Stimulated activated memory B cell treated with anti-CD40 and anti-IgM and Interleukin-4, amounts not matched to agents 10 μg/mL and 1 μg/mL and 100 μg/mL, for 72 hours (primary cell): ENCODE measurements at regions not wholly inside any gene's neighbourhood (a gene's known extent, or its start where the extent isn't known, plus 50 kb on each side); places are given as distances from the start of the nearest gene placed in this dataset.
"Not testable (repeated sequence)": the region's sequence is repeated elsewhere in the genome, so short reads cannot be mapped to it uniquely, and the experiment has no call there.

ENCODE experiments used
- ATAC-seq: fragments of 150-1000 bp; cut with Tn5 transposase; 2 replicates; pipeline ENCODE4 v1.10.0; 2021
- H3K27ac Mint-ChIP-seq: one replicate; pipeline ENCODE4 v1.8.0; 2022; ENCODE audit warnings: mild to moderate bottlenecking, mixed read lengths
- H3K27me3 Mint-ChIP-seq: one replicate; pipeline ENCODE4 v1.8.0; 2022; ENCODE audit warnings: mixed read lengths
- H3K36me3 Mint-ChIP-seq: one replicate; pipeline ENCODE4 v1.8.0; 2022; ENCODE audit warnings: mixed read lengths
- H3K4me1 Mint-ChIP-seq: one replicate; pipeline ENCODE4 v1.8.0; 2022; ENCODE audit warnings: mixed read lengths
- H3K4me3 Mint-ChIP-seq: one replicate; pipeline ENCODE4 v1.8.0; 2022; ENCODE audit warnings: mild to moderate bottlenecking, moderate library complexity, mixed read lengths
- H3K9me3 Mint-ChIP-seq: one replicate; pipeline ENCODE4 v1.8.0; 2022; ENCODE audit warnings: mixed read lengths

DNA sequence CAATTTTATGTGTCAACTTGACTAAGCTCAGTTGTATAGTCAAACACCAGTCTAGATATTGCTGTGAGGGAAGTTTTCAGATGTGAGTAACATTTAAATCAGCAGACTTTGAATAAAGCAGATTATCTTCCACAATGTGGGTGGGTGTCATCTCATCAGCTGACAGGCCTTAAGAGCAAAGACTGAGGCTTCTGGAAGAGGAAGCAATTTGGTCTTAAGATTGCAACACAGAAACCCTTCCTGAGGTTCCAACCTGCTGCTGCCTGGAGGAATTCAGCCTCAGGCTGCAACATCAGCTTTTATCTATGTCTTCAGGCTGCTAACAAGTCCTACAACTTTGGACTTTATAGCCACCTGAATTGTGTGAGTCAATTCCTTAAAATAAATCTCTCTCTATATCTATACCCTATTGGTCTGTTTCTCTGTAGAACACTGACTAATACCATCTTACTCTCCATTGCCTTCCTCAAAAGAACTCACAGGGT is 277.2 kb upstream of the PLET1 start:
- Mint-ChIP-seq H3K27ac (no peak overlapping the region), H3K27me3 (peaks cover 51% of the 10 kb centered on the region), H3K4me3 (no peak overlapping the region), H3K9me3 (no peaks in the 10 kb centered on the region), H3K4me1 (no peaks in the 10 kb centered on the region), H3K36me3 (no peaks in the 10 kb centered on the region)
- no peak for ATAC-seq

DNA sequence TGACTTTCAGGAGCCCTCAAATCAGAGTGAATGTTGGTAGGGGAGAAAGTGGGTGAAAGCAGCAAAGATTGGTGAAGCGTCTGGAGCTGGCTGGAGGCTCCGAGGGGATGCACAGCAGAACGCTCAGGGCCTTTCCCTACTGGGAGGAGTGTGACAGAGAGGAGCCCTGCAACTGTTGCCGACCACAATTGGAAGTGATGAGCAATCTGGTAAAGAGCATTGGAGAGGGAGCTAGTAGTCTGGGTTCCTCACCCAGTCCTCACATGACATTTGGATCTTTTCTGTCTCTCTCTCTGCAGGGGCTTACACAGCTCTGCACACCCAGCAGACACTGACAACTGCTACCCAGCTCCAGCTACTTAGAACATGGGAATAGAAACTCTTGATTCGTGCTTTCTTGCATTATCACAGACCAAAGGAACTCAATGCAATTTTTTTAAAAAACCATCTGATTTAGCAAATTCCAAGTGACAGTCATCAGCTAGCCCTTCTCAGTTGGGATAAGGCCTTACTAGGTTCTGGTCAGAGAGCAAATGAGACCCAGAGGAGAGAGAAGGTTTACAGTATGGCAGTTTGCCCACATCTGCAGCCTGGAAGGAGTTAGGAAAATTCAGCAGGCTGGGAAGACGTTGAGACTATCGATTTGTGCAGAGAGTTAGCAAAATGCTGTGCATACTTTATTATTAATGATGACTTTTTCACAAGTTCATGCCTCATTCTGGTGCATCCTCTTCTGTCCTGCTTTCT is 278.0 kb upstream of the PLET1 start:
- ATAC-seq, result no peak
- no peak overlapping the region for H3K4me3 Mint-ChIP-seq
- peaks cover 51% of the 10 kb centered on the region for H3K27me3 Mint-ChIP-seq
- H3K27ac Mint-ChIP-seq, result no peak overlapping the region
- no peaks in the 10 kb centered on the region for H3K9me3 Mint-ChIP-seq
- H3K4me1 Mint-ChIP-seq, result no peaks in the 10 kb centered on the region
- H3K36me3 Mint-ChIP-seq, result no peaks in the 10 kb centered on the region

DNA sequence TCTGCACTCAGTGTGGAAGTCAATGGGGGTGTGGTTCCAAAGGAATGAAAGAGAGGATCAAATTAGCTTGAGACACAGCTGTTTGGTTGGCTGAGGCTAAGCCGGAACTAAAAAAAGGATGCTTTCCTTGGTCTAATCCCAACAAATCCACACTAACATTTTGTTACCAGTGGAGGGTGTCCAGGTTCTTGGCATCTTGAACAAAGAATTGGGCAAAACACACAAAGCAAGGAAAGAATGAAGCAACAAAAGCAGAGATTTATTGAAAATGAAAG is 278.6 kb upstream of the PLET1 start:
- not testable (repeated sequence) for H3K9me3 Mint-ChIP-seq, H3K27ac Mint-ChIP-seq, H3K36me3 Mint-ChIP-seq, ATAC-seq, H3K4me1 Mint-ChIP-seq, H3K4me3 Mint-ChIP-seq
- peaks cover 50% of the 10 kb centered on the region for H3K27me3 Mint-ChIP-seq

DNA sequence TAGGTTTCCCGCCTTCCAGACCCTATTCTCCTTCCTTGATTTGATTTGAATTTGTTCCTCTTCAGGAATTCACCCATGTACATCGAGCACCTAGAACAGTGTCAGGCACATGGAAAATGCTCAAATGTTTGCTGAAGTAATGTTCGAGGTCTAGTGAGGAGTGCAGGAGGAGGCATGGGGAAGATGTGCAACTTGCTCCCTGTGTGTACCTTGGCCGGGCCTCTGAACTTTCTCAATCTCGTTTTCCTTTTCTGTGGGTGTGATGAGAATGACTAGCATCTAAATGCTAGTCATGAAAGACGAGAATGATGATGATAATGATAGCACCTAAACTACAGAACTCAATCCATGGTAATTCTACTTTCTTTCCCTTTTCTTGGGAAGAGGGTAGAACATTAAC is 279.1 kb upstream of the PLET1 start:
- no peaks in the 10 kb centered on the region for H3K36me3 Mint-ChIP-seq
- no peak overlapping the region for H3K4me3 Mint-ChIP-seq
- H3K27me3 Mint-ChIP-seq, result peaks cover 45% of the 10 kb centered on the region
- ATAC-seq, result no peak
- no peaks in the 10 kb centered on the region for H3K4me1 Mint-ChIP-seq
- H3K27ac Mint-ChIP-seq, result no peak overlapping the region
- H3K9me3 Mint-ChIP-seq, result no peaks in the 10 kb centered on the region

DNA sequence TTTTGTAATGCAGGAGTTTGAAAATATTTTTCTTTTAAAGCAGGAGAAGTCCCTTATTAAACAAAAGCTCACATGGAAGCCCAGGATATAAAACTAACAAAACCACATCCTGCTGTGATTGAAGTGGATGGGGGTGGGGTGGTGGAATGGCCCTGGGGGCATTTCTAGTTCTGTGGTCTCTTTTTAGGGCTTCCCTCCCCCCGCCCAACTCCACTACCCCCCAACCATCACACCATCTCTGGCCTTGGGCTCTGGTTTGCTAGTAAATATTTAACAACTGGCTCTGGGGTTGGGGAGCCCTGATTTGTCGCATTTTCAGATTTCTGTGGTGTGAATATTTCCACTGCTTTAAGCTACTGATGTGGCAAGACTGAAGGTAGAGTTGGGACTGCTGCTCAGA is 279.6 kb upstream of the PLET1 start:
- no peak overlapping the region for H3K4me3 Mint-ChIP-seq
- H3K27ac Mint-ChIP-seq, result no peak overlapping the region
- H3K4me1 Mint-ChIP-seq, result no peaks in the 10 kb centered on the region
- H3K9me3 Mint-ChIP-seq, result no peaks in the 10 kb centered on the region
- H3K27me3 Mint-ChIP-seq, result peaks cover 40% of the 10 kb centered on the region
- no peak for ATAC-seq
- H3K36me3 Mint-ChIP-seq, result no peaks in the 10 kb centered on the region

DNA sequence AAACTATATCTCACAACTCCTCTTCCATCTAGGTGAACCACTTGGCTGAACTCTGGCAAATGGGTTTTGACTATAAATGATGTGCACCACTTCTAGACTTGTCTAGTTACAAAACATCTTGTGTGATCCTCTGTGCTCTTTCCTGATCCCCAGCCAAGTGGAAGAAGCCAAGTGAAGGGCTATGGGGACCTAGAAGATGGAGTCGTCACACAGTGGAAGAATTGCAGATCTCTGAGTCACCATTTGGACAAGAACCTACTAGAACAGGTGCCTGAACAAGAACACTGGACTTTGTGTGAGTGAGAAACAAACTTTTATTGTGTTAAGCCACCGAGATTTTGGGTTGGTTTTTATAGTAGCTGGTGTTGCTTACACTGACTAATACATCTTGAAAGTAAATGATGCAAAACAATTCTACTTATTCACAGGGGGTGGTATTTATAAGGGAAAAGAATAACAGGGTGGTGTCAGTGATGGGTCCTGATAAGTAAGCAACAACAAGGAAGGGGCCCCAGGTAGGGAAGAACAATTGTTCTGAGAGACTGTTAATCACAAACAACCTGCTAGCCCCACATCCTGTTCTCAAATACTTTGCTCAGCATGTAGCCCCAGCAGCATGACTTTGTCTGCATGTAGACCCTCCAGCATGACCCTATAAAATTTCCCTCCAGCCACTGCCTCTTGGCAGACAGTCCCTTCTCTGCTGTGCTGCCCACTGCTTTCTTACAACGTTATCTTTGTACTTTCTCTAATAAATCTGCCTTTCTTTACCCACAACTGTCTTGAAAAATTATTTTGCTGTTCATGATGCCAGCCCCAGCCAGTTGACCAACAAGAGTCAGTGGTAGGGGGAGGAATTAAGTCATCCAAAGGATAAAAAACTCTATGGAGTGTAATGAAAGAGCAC is 280.7 kb upstream of the PLET1 start:
- H3K27me3 Mint-ChIP-seq, result peaks cover 28% of the 10 kb centered on the region
- no peak overlapping the region for H3K27ac Mint-ChIP-seq
- H3K4me3 Mint-ChIP-seq, result no peak overlapping the region
- no peaks in the 10 kb centered on the region for H3K9me3 Mint-ChIP-seq
- no peaks in the 10 kb centered on the region for H3K36me3 Mint-ChIP-seq
- no peaks in the 10 kb centered on the region for H3K4me1 Mint-ChIP-seq
- no peak for ATAC-seq

DNA sequence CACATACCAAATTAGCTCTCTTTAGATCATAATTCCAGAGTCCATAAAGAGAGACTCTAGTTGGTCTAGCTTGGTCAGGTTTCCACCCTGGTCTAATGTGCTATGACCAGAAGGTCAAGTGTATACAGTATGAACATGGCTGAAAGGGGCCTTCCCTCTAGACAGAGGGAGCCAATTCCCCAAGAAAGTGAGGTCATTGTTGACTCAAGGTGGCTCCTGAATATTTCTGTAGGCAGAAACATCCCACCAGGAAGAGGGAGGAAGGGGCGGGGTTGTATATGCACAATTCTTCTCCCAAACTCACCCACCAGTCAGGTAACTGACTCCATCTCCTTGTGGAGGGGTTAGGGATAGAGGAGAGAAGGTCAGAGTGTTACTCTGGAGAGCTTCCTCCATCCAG is 281.8 kb upstream of the PLET1 start:
- H3K27ac Mint-ChIP-seq, result no peak overlapping the region
- no peak overlapping the region for H3K4me3 Mint-ChIP-seq
- H3K4me1 Mint-ChIP-seq, result no peaks in the 10 kb centered on the region
- peaks cover 21% of the 10 kb centered on the region for H3K27me3 Mint-ChIP-seq
- H3K9me3 Mint-ChIP-seq, result no peaks in the 10 kb centered on the region
- no peak for ATAC-seq
- no peaks in the 10 kb centered on the region for H3K36me3 Mint-ChIP-seq

DNA sequence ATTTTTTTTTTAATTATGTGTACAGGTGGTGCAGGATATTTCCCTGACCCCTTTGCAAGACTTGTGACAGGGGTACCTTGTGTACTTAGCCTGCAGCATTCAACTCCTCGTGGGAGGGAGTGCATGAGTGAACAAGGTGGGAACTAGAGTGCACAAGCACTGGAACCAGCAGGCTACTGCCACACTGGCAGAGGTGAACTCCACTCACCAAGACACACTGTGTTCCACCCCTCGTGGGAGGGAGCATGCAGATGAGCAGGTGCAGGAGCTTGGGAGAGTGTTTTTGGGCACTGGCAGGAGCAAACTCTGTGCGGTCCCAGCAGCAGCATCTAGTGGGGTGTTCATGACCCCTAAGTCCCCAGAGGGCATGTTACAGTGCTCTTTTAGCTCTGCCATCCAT is 282.7 kb upstream of the PLET1 start:
- H3K27me3 Mint-ChIP-seq, result peaks cover 17% of the 10 kb centered on the region
- H3K9me3 Mint-ChIP-seq, result no peaks in the 10 kb centered on the region
- no peaks in the 10 kb centered on the region for H3K36me3 Mint-ChIP-seq
- no peak overlapping the region for H3K4me3 Mint-ChIP-seq
- H3K4me1 Mint-ChIP-seq, result no peaks in the 10 kb centered on the region
- H3K27ac Mint-ChIP-seq, result no peak overlapping the region
- ATAC-seq, result peak; percentile 25

DNA sequence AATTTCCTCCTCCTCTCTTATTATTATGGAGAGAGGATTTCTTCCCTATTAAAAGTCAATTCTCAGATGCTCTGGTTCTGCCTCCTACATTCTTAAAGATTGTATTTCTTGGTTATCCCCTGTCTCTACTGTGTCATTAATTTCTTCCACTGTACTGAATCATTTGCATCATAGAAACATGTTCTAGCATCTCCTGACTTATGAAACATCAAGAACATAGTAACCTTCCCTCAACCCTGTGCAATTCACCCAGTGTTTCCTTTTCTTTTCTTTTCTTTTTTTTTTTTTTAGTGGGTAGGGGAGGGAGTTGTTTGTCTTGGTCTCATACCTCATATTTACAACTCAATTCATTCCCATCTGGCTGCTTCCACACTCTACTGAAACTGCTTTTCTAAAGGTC is 288.0 kb upstream of the PLET1 start:
- Mint-ChIP-seq H3K27me3 (peaks cover 11% of the 10 kb centered on the region), H3K4me1 (no peaks in the 10 kb centered on the region), H3K9me3 (no peaks in the 10 kb centered on the region), H3K36me3 (no peaks in the 10 kb centered on the region), H3K27ac (no peak overlapping the region), H3K4me3 (no peak overlapping the region)
- ATAC-seq, result no peak

DNA sequence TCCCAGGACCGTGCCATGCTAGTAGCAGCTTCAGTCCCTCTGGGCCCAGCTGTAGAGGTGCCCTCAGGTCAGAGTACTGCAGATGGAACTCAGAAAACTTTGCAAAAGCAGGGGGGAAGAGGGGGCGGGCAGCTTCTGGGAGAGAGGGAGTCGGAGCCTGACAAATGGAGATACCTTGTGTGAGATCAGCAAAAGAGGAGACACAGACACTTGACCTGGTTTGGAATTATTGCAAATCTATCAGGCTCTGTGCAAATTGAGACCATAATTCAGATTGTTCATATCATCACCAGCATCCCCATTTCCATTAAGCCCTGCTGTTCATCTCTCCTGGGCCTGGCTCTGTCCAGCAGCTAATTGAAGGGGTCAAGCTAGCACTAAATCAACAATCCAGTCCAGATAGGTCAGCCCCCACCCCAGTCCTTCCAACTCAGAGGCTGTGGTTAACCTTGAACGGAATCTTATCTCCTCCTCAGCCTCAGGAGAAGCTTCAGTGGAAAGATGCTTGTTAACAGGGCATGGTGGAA is 292.6 kb upstream of the PLET1 start:
- no peaks in the 10 kb centered on the region for H3K4me1 Mint-ChIP-seq
- no peak overlapping the region for H3K4me3 Mint-ChIP-seq
- no peaks in the 10 kb centered on the region for H3K36me3 Mint-ChIP-seq

DNA sequence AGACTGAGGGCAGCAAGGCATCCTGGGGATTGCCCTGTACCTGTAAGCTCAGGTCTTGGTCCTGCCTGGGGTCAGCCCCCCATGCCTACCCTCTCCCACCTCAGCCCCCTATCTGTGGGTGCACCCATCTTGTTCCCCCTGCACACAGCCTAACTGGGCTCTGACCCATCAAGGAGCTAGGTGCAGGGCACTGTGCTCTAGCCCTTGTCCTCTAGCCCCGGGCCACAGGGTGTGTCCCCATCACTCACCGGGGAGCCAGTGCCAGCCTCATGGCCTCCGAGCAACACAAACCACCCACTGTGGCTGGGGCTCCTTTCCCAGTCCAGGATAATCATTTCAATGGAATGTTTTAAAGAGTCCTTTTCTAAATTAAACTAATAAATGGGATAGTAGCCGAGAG is 293.9 kb upstream of the PLET1 start:
- peak; percentile 38 for ATAC-seq
- peaks cover 11% of the 10 kb centered on the region for H3K27me3 Mint-ChIP-seq
- no peak overlapping the region for H3K4me3 Mint-ChIP-seq
- H3K9me3 Mint-ChIP-seq, result no peaks in the 10 kb centered on the region
- no peaks in the 10 kb centered on the region for H3K36me3 Mint-ChIP-seq
- no peaks in the 10 kb centered on the region for H3K4me1 Mint-ChIP-seq
- no peak overlapping the region for H3K27ac Mint-ChIP-seq

More for the DNA sequence above, 292.6 kb upstream of the PLET1 start:
- Mint-ChIP-seq H3K27me3 (peaks cover 11% of the 10 kb centered on the region), H3K27ac (no peak overlapping the region), H3K9me3 (no peaks in the 10 kb centered on the region)
- ATAC-seq, result no peak

DNA sequence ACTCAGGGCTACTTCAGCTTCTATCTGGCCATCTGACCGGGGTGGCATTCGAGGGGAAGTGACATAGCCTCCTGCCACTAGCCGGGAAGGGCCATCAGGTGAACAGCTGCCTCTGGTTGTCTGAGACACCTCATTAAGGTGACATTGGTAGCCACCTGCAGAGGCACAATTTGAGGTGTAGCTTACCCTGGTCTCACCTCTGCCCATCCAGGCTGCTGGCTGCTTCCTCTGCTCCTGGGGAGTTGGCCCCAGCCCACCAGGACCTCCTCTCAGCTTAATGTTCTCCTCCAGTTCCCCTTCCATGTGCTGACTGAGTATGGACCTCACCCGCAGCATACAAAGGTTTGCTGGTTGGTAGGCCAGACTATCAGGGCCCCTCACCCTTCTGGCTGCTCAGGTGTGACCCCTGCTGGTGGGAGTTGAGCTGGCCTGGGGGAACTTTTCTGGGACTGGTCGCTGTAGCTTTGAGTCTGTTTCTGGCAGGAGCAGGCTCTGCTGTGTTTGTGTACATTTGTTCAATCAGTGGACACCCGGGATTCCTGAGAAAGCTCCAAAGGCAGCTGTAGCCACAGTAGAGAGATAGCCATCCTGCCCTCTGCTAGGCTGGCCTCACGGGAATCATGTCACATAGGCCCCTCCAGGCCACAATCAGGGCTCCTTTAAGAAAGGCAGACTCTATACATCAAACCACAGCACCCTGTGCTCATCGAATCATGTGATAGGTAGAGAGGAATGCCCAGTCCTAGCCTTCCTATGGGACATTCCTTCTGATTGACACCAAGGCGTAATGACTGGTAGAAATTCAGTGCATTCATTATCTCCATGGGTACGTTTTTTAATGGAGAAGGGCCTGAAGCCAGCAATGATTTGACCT is 295.1 kb upstream of the PLET1 start:
- Mint-ChIP-seq H3K27ac (no peak overlapping the region), H3K4me1 (no peaks in the 10 kb centered on the region), H3K36me3 (no peaks in the 10 kb centered on the region), H3K4me3 (no peak overlapping the region), H3K27me3 (peaks cover 11% of the 10 kb centered on the region), H3K9me3 (no peaks in the 10 kb centered on the region)
- peak; percentile 56 for ATAC-seq

DNA sequence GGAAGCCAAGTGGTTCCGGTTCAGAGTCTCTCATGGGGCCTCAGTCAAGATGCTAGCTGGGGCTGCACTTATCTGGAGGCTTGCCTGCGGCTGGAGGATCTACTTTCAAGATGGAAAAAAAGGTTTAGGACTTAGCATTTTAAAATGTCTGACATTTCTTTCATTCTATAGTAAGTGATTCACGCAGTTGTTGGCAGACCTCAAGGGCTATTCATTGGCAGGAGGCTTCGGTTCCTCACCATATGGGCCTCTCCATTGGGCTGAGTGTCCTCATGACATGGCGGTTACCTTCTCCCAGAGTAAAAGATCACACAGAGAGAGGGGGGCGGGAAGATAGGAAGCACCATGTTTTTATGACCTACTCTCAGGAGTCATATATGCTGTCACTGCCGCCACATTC is 298.0 kb upstream of the PLET1 start:
- ATAC-seq, result no peak
- Mint-ChIP-seq H3K4me3 (no peak overlapping the region), H3K36me3 (no peaks in the 10 kb centered on the region), H3K27ac (no peak overlapping the region), H3K27me3 (peaks cover 10% of the 10 kb centered on the region), H3K4me1 (no peaks in the 10 kb centered on the region), H3K9me3 (no peaks in the 10 kb centered on the region)

DNA sequence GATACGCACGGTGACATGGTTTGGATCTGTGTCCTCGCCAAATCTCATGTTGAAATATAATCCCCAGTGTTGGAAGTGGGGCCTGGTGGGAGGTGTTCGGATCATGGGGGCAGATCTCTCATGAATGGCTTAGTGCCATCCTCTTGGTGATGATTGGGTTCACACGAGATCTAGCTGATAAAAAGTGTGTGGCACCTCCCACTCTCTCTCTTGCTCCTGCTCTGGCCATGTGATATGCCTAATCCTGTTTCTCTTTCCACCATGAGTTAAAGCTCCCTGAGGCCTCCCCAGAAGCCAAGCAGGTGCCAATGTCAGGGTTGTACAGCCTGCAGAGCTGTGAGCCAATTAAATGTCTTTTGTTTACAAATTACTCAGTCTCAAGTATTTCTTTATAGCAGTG is 303.1 kb upstream of the PLET1 start:
- no peaks in the 10 kb centered on the region for H3K4me1 Mint-ChIP-seq
- no peak for ATAC-seq
- H3K27ac Mint-ChIP-seq, result no peak overlapping the region
- H3K27me3 Mint-ChIP-seq, result peaks cover 19% of the 10 kb centered on the region
- no peaks in the 10 kb centered on the region for H3K36me3 Mint-ChIP-seq
- no peak overlapping the region for H3K4me3 Mint-ChIP-seq
- H3K9me3 Mint-ChIP-seq, result no peaks in the 10 kb centered on the region
